Gastrocnemius medialis (tissue), 4 donors: ENCODE measurements at regions not wholly inside any gene's neighbourhood (a gene's known extent, or its start where the extent isn't known, plus 50 kb on each side); places are given as distances from the start of the nearest gene placed in this dataset.

Source experiments
- ATAC-seq, 2 donors: fragments of 150-250 bp; one replicate each; pipeline ENCODE4 v1.9.1; 2016
- DNase-seq, 2 donors: peaks; one replicate each; pipeline ENCODE4 v3.0.0-alpha.2; 2019
- H3K27ac ChIP-seq, 4 donors: fragments of 200-600 bp; sonication (generic); 1 replicate in 1 of 4; 2 replicates in 3 of 4; pipeline ENCODE4 v1.5.1; 2016 to 2018; ENCODE audit warnings: mild to moderate bottlenecking in 2 of 4, moderate library complexity in 1 of 4
- H3K27me3 ChIP-seq, 3 donors: fragments of 200-600 bp; sonication (generic) in 2 of 3; 1 replicate in 1 of 3; 2 replicates in 2 of 3; pipeline versions ENCODE4 v1.5.1 to v1.6.0; 2016 to 2019; ENCODE audit warnings: mild to moderate bottlenecking in 1 of 3, moderate library complexity in 1 of 3
- H3K36me3 ChIP-seq, 2 donors: fragments of 200-600 bp; sonication (generic) in 1 of 2; one replicate each; pipeline ENCODE4 v1.5.1; 2017 to 2018
- H3K4me1 ChIP-seq, 2 donors: fragments of 200-600 bp; sonication (generic) in 1 of 2; one replicate each; pipeline ENCODE4 v1.5.1; 2016 to 2017; ENCODE audit warnings: mild to moderate bottlenecking in 2 of 2
- H3K4me3 ChIP-seq, 4 donors: fragments of 200-600 bp; sonication (generic) in 3 of 4; 1 replicate in 1 of 4; 2 replicates in 3 of 4; pipeline ENCODE4 v1.5.1; 2016 to 2019; ENCODE audit warnings: mild to moderate bottlenecking in 2 of 4
- H3K9me3 ChIP-seq, 3 donors: fragments of 200-600 bp; sonication (generic) in 2 of 3; 1 replicate in 1 of 3; 2 replicates in 2 of 3; pipeline ENCODE4 v1.5.1; 2016 to 2019
- CTCF ChIP-seq, 5 experiments: fragments of 450-650 bp in 3 of 5; fragments of 200-600 bp in 2 of 5; sonication (generic) in 2 of 5; IDR thresholded peaks in 4 of 5; conservative IDR thresholded peaks in 1 of 5; 1 replicate in 4 of 5; 2 replicates in 1 of 5; pipeline ENCODE4 v1.5.1; 2016 to 2019; ENCODE audit warnings: antibody characterized with exemption in 5 of 5, mild to moderate bottlenecking in 3 of 5, moderate library complexity in 3 of 5
- POLR2A ChIP-seq, 2 donors: fragments of 450-650 bp; IDR thresholded peaks; one replicate each; pipeline ENCODE4 v1.6.1; 2017; ENCODE audit warnings: antibody characterized with exemption in 2 of 2, mild to moderate bottlenecking in 2 of 2, moderate library complexity in 2 of 2
- in situ Hi-C, 4 donors: fragments of 200-750 bp; cut with MboI; loops; one replicate each; pipeline versions ENCODE4 v1.15.0 to v1.8.0; 2017; ENCODE audit warnings: low sequenced_read_pairs in 4 of 4
- intact Hi-C: fragments of 100-400 bp; cut with DNase I; formaldehyde crosslinking; loops from one replicate; pipeline ENCODE4 v1.15.1; 2023; ENCODE audit warnings: low total_unique reads

GRCh38 chr3:101069901-101070798, 76.9 kb upstream of the ABI3BP start:
- in situ Hi-C loops (loop anchor here in 1 of 4 donors (25.0 kb wide), 1 partner anchor 317 kb away; no protein-coding TSS in a partner anchor), intact Hi-C loops (loop anchor here (1.0 to 10.0 kb wide), 3 partner anchors 75 to 312 kb away; partner anchors contain the start of gene ABI3BP)
- Histone ChIP-seq H3K4me3 (no peak overlapping the region), H3K36me3 (no peaks in the 10 kb centered on the region), H3K4me1 (peaks cover 0 to 3% of the 10 kb centered on the region in 2 donors), H3K27me3 (no peaks in the 10 kb centered on the region), H3K9me3 (no peaks in the 10 kb centered on the region), H3K27ac (no peak overlapping the region)
- DNase-seq (peak; percentile 5 to 22), ATAC-seq (peak in 1 of 2 donors; percentile 39)
- no peak for TF ChIP-seq POLR2A (IDR thresholded peaks at IDR 0.05)
- peak in 4 of 5 experiments; percentile 35 to 71 (median 58) for TF ChIP-seq CTCF (IDR thresholded peaks at IDR 0.05 in 4 of 5, conservative IDR thresholded peaks at IDR 0.05 in 1 of 5)

GRCh38 chr3:101068876-101069606, 75.8 kb upstream of the ABI3BP start:
- TF ChIP-seq POLR2A (IDR thresholded peaks at IDR 0.05) (no peak), CTCF (IDR thresholded peaks at IDR 0.05 in 4 of 5, conservative IDR thresholded peaks at IDR 0.05 in 1 of 5) (no peak)
- DNase-seq (no peak), ATAC-seq (no peak)
- Histone ChIP-seq H3K27me3 (no peaks in the 10 kb centered on the region), H3K9me3 (no peaks in the 10 kb centered on the region), H3K36me3 (no peaks in the 10 kb centered on the region), H3K4me1 (peaks cover 0 to 3% of the 10 kb centered on the region in 2 donors), H3K27ac (no peak overlapping the region), H3K4me3 (no peak overlapping the region)
- intact Hi-C loops, result loop anchor here (10.0 kb wide), 1 partner anchor 74 kb away; the partner anchor contains the start of gene ABI3BP
- in situ Hi-C loops, result loop anchor here in 1 of 4 donors (25.0 kb wide), 1 partner anchor 318 kb away; no protein-coding TSS in a partner anchor

GRCh38 chr3:101066711-101067129, 73.5 kb upstream of the ABI3BP start:
- in situ Hi-C loops, result loop anchor here in 1 of 4 donors (25.0 kb wide), 1 partner anchor 321 kb away; no protein-coding TSS in a partner anchor
- intact Hi-C loops, result loop anchor here (10.0 kb wide), 1 partner anchor 72 kb away; the partner anchor contains the start of gene ABI3BP
- TF ChIP-seq POLR2A (IDR thresholded peaks at IDR 0.05), result no peak
- no peak for TF ChIP-seq CTCF (IDR thresholded peaks at IDR 0.05 in 4 of 5, conservative IDR thresholded peaks at IDR 0.05 in 1 of 5)
- no peak overlapping the region for H3K4me3 ChIP-seq
- ATAC-seq (no peak), DNase-seq (no peak)
- H3K36me3 ChIP-seq, result no peaks in the 10 kb centered on the region
- no peaks in the 10 kb centered on the region for H3K9me3 ChIP-seq
- H3K4me1 ChIP-seq, result no peaks in the 10 kb centered on the region
- H3K27ac ChIP-seq, result no peak overlapping the region
- no peaks in the 10 kb centered on the region for H3K27me3 ChIP-seq

- Histone ChIP-seq H3K4me3 (no peak overlapping the region), H3K27me3 (no peaks in the 10 kb centered on the region), H3K9me3 (no peaks in the 10 kb centered on the region), H3K27ac (peak overlapping the region in 1 of 4 donors; percentile 14), H3K4me1 (no peaks in the 10 kb centered on the region), H3K36me3 (no peaks in the 10 kb centered on the region)
- ATAC-seq (peak; percentile 60 to 70), DNase-seq (no peak)
- intact Hi-C loops, result loop anchor here (10.0 kb wide), 1 partner anchor 71 kb away; the partner anchor contains the start of gene ABI3BP
- in situ Hi-C loops, result loop anchor here in 1 of 4 donors (25.0 kb wide), 1 partner anchor 321 kb away; no protein-coding TSS in a partner anchor
- no peak for TF ChIP-seq POLR2A (IDR thresholded peaks at IDR 0.05)
- no peak for TF ChIP-seq CTCF (IDR thresholded peaks at IDR 0.05 in 4 of 5, conservative IDR thresholded peaks at IDR 0.05 in 1 of 5)
These were observed 72.7 kb upstream of the ABI3BP start for GRCh38 chr3:101065962-101066361.
